SU-DHL-6 (cell line): ENCODE measurements at regions not wholly inside any gene's neighbourhood (a gene's known extent, or its start where the extent isn't known, plus 50 kb on each side); places are given as distances from the start of the nearest gene placed in this dataset.

ENCODE experiments used
- EZH2phosphoT487 ChIP-seq: fragments of 200-600 bp; sonication (generic), shearing (Covaris generic); conservative IDR thresholded peaks from 2 replicates; pipeline ENCODE4 v1.6.1; 2018; ENCODE audit warnings: mild to moderate bottlenecking, antibody characterized with exemption, low read length, moderate library complexity, mixed read lengths
- TF ChIP-seq, protein P1 (sequence below): fragments of 200-600 bp; sonication (generic); IDR thresholded peaks from one replicate; pipeline ENCODE4 v1.5.1; 2017; ENCODE audit warnings: antibody characterized with exemption, mild to moderate bottlenecking, low read length, moderate library complexity; ENCODE audit not compliant: insufficient read depth, poor library complexity, severe bottlenecking

DNA sequence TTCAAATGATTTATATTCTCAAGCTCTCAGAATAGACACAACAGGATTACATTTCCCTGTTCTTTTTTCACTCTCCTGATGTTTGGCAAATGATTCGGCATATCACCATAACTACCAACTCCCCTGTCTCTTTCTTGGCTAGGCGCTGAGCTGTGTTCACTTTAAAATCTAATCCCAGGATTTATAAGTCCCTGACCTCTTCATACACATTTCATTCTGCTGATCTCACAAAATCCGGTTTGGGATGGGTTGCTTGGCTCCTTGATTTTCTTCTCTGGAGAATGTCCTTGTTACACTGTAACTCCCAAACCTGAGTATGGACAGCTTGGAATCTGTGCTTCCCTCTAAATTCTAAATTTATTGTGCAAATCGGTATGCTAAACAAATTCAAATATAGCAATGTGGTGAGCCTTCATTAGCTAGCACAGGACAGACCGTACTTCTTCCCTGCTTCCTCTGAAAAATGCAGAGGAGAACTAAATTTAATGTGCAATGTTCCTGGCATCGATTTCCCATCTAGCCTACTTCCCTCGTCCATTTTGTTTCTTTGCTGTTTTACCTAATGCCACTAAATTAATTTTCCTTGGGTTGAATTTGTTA is 858.5 kb upstream of the FAT3 start:
- TF ChIP-seq, protein P1, sequence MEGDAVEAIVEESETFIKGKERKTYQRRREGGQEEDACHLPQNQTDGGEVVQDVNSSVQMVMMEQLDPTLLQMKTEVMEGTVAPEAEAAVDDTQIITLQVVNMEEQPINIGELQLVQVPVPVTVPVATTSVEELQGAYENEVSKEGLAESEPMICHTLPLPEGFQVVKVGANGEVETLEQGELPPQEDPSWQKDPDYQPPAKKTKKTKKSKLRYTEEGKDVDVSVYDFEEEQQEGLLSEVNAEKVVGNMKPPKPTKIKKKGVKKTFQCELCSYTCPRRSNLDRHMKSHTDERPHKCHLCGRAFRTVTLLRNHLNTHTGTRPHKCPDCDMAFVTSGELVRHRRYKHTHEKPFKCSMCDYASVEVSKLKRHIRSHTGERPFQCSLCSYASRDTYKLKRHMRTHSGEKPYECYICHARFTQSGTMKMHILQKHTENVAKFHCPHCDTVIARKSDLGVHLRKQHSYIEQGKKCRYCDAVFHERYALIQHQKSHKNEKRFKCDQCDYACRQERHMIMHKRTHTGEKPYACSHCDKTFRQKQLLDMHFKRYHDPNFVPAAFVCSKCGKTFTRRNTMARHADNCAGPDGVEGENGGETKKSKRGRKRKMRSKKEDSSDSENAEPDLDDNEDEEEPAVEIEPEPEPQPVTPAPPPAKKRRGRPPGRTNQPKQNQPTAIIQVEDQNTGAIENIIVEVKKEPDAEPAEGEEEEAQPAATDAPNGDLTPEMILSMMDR: no peak
- no peak for TF ChIP-seq EZH2phosphoT487
